ENCODE measurements at regions not wholly inside any gene's neighbourhood (a gene's known extent, or its start where the extent isn't known, plus 50 kb on each side); places are given as distances from the start of the nearest gene placed in this dataset.

- TF ChIP-seq ZNF331 (CRISPR knock-in tag; IDR thresholded peaks at IDR 0.05; ENCODE audit: low read depth) (no peak), ZNF462 (CRISPR knock-in tag; IDR thresholded peaks at IDR 0.05) (no peak)
These were observed 301.2 kb downstream of the DTWD2 start (continued) for GRCh38 chr5:118687100-118687499.

- no peak for DNase-seq (ENCODE audit: low spot score)
- no peaks in the 10 kb centered on the region for H3F3A ChIP-seq (replicated peaks; ENCODE audit: low read depth)
- no peaks in the 10 kb centered on the region; the same call in 1 of the 3 replicates for H3K4me1 Mint-ChIP-seq
- H3K9me3 Mint-ChIP-seq: no peaks in the 10 kb centered on the region
- H3K4me1 ChIP-seq (ENCODE audit: insufficient read depth): no peaks in the 10 kb centered on the region
- no peak overlapping the region for H2AFZ ChIP-seq
- no peaks in the 10 kb centered on the region for H3K27me3 Mint-ChIP-seq (ENCODE audit: insufficient read depth, low read depth, poor library complexity)
- H3K36me3 Mint-ChIP-seq (ENCODE audit: low read depth): no peaks in the 10 kb centered on the region
- H3K27ac ChIP-seq (ENCODE audit: low read depth): no peak overlapping the region
- H3K27ac Mint-ChIP-seq: no peak overlapping the region
- H3K4me3 Mint-ChIP-seq: no peak overlapping the region
- no peaks in the 10 kb centered on the region for H3K79me2 ChIP-seq (replicated peaks; ENCODE audit: insufficient read depth)
- ATAC-seq: no peak
- H3K36me3 ChIP-seq (ENCODE audit: insufficient read depth): no peaks in the 10 kb centered on the region
- H3K9me2 ChIP-seq (ENCODE audit: insufficient read depth): 0 out of 2 replicates have a peak, but pooled peaks cover 11% of the 10 kb centered on the region
- TF ChIP-seq NANOG (IDR thresholded peaks at IDR 0.05; ENCODE audit: borderline replicate concordance) (no peak), POLR2AphosphoS5 (IDR thresholded peaks at IDR 0.05; ENCODE audit: low read depth) (no peak)
- H3K4me2 ChIP-seq: no peak overlapping the region
- no peaks in the 10 kb centered on the region for H3K27me3 ChIP-seq (ENCODE audit: insufficient read depth)
- H4K20me1 ChIP-seq (replicated peaks; ENCODE audit: insufficient read depth): no peaks in the 10 kb centered on the region
- H3K4me3 ChIP-seq: no peak overlapping the region
These were observed 306.7 kb downstream of the DTWD2 start for GRCh38 chr5:118681655-118682054.

Data from GM23338 (cell line).